ENCODE measurements at regions not wholly inside any gene's neighbourhood (a gene's known extent, or its start where the extent isn't known, plus 50 kb on each side); places are given as distances from the start of the nearest gene placed in this dataset.

GRCh38 chr20:8972963-8973705 lies 95.8 kb upstream of the PLCB4 start:
- H3K36me3 ChIP-seq (replicated peaks; ENCODE audit: insufficient read depth, low read length): no peaks in the 10 kb centered on the region
- no peaks in the 10 kb centered on the region for H3K79me2 ChIP-seq (ENCODE audit: low read length)
- no peaks in the 10 kb centered on the region for H4K20me1 ChIP-seq (ENCODE audit: insufficient read depth, low read length)
- no peaks in the 10 kb centered on the region for H3K4me1 ChIP-seq (ENCODE audit: low read length)
- H3F3A ChIP-seq (ENCODE audit: insufficient read depth, low read length): no peaks in the 10 kb centered on the region
- no peak for TF ChIP-seq EZH2 (optimal IDR thresholded peaks at IDR 0.05; ENCODE audit: low read depth, low read length)
- TF ChIP-seq CTCF (IDR thresholded peaks at IDR 0.05; ENCODE audit: low read length): no peak
- no peak overlapping the region for H3K9ac ChIP-seq (ENCODE audit: low read length)
- no peaks in the 10 kb centered on the region for H3K9me3 ChIP-seq (replicated peaks; ENCODE audit: insufficient read depth, low read length)
- no peak overlapping the region for H3K4me3 ChIP-seq (ENCODE audit: low read length)
- DNase-seq: no peak
- no peak overlapping the region for H3K27ac ChIP-seq (ENCODE audit: low read length)
- no peaks in the 10 kb centered on the region for H3K9me2 ChIP-seq (replicated peaks; ENCODE audit: insufficient read depth, low read length)
- no peak overlapping the region for H3K4me2 ChIP-seq (ENCODE audit: low read depth, low read length)
- no peak overlapping the region for H2AFZ ChIP-seq (ENCODE audit: low read length)
- no peaks in the 10 kb centered on the region for H3K27me3 ChIP-seq (replicated peaks; ENCODE audit: insufficient read depth, low read length)

- H2AFZ ChIP-seq (ENCODE audit: low read length): no peak overlapping the region
- no peak overlapping the region for H3K4me2 ChIP-seq (ENCODE audit: low read depth, low read length)
- DNase-seq: no peak
- TF ChIP-seq CTCF (IDR thresholded peaks at IDR 0.05; ENCODE audit: low read length): no peak
- no peak for TF ChIP-seq EZH2phosphoT487 (IDR thresholded peaks at IDR 0.05; ENCODE audit: low read length)
- TF ChIP-seq EZH2 (optimal IDR thresholded peaks at IDR 0.05; ENCODE audit: low read depth, low read length): no peak
- no peaks in the 10 kb centered on the region for H3K4me1 ChIP-seq (ENCODE audit: low read length)
- no peaks in the 10 kb centered on the region for H3K9me2 ChIP-seq (replicated peaks; ENCODE audit: insufficient read depth, low read length)
- no peak overlapping the region for H3K9ac ChIP-seq (ENCODE audit: low read length)
- H4K20me1 ChIP-seq (ENCODE audit: insufficient read depth, low read length): no peaks in the 10 kb centered on the region
- no peak overlapping the region for H3K4me3 ChIP-seq (ENCODE audit: low read length)
- H3F3A ChIP-seq (ENCODE audit: insufficient read depth, low read length): no peaks in the 10 kb centered on the region
- no peak overlapping the region for H3K27ac ChIP-seq (ENCODE audit: low read length)
- H3K27me3 ChIP-seq (replicated peaks; ENCODE audit: insufficient read depth, low read length): no peaks in the 10 kb centered on the region
- H3K36me3 ChIP-seq (replicated peaks; ENCODE audit: insufficient read depth, low read length): no peaks in the 10 kb centered on the region
- no peaks in the 10 kb centered on the region for H3K79me2 ChIP-seq (ENCODE audit: low read length)
- H3K9me3 ChIP-seq (replicated peaks; ENCODE audit: insufficient read depth, low read length): no peaks in the 10 kb centered on the region
These were observed 94.7 kb upstream of the PLCB4 start for GRCh38 chr20:8974009-8974708.

GRCh38 chr20:8981482-8981881 lies 87.4 kb upstream of the PLCB4 start:
- no peaks in the 10 kb centered on the region for H3K9me3 ChIP-seq (replicated peaks; ENCODE audit: insufficient read depth, low read length)
- H3K79me2 ChIP-seq (ENCODE audit: low read length): no peaks in the 10 kb centered on the region
- H3K27me3 ChIP-seq (replicated peaks; ENCODE audit: insufficient read depth, low read length): no peaks in the 10 kb centered on the region
- H4K20me1 ChIP-seq (ENCODE audit: insufficient read depth, low read length): no peaks in the 10 kb centered on the region
- TF ChIP-seq CTCF (IDR thresholded peaks at IDR 0.05; ENCODE audit: low read length) (no peak), EZH2phosphoT487 (IDR thresholded peaks at IDR 0.05; ENCODE audit: low read length) (no peak), EZH2 (optimal IDR thresholded peaks at IDR 0.05; ENCODE audit: low read depth, low read length) (no peak)
- H3K4me2 ChIP-seq (ENCODE audit: low read depth, low read length): no peak overlapping the region
- H3K9ac ChIP-seq (ENCODE audit: low read length): no peak overlapping the region
- no peaks in the 10 kb centered on the region for H3K9me2 ChIP-seq (replicated peaks; ENCODE audit: insufficient read depth, low read length)
- H3K36me3 ChIP-seq (replicated peaks; ENCODE audit: insufficient read depth, low read length): no peaks in the 10 kb centered on the region
- H3F3A ChIP-seq (ENCODE audit: insufficient read depth, low read length): no peaks in the 10 kb centered on the region
- H3K27ac ChIP-seq (ENCODE audit: low read length): no peak overlapping the region
- no peak for DNase-seq
- H3K4me3 ChIP-seq (ENCODE audit: low read length): no peak overlapping the region
- H3K4me1 ChIP-seq (ENCODE audit: low read length): no peaks in the 10 kb centered on the region
- no peak overlapping the region for H2AFZ ChIP-seq (ENCODE audit: low read length)
